C4-2B (cell line): ENCODE measurements at regions not wholly inside any gene's neighbourhood (a gene's known extent, or its start where the extent isn't known, plus 50 kb on each side); places are given as distances from the start of the nearest gene placed in this dataset.
"Not testable (repeated sequence)": the region's sequence is repeated elsewhere in the genome, so short reads cannot be mapped to it uniquely, and the experiment has no call there.

ENCODE experiments used
- ZFX ChIP-seq: fragments of 450-650 bp; IDR thresholded peaks from 2 replicates; pipeline ENCODE4 v1.6.1; 2017
- TF ChIP-seq, protein P1 (sequence below): fragments of 450-650 bp; conservative IDR thresholded peaks from 2 replicates; pipeline ENCODE4 v1.5.1; 2017; ENCODE audit warnings: mild to moderate bottlenecking

DNA sequence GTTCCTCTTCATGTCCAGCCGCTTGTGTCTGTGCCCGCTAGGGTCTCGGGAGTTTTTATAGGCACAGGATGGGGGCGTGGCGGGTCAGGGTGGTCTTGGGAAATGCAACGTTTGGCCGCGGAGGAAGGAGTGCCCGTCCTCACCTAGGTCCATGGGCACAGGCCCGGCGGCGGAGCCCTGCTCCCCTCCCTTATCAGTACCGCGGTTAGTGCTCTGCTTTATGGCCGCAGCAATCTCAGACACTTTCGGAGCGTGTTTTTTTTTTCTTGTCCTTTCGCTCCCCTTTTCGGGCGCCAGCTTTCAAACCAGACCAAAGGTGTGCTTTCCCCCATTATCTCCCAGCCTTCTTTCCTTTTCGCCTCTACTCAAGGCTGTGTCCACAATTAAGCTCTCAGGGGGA lies 503.9 kb downstream of the PRIM2 start:
- TF ChIP-seq, protein P1, sequence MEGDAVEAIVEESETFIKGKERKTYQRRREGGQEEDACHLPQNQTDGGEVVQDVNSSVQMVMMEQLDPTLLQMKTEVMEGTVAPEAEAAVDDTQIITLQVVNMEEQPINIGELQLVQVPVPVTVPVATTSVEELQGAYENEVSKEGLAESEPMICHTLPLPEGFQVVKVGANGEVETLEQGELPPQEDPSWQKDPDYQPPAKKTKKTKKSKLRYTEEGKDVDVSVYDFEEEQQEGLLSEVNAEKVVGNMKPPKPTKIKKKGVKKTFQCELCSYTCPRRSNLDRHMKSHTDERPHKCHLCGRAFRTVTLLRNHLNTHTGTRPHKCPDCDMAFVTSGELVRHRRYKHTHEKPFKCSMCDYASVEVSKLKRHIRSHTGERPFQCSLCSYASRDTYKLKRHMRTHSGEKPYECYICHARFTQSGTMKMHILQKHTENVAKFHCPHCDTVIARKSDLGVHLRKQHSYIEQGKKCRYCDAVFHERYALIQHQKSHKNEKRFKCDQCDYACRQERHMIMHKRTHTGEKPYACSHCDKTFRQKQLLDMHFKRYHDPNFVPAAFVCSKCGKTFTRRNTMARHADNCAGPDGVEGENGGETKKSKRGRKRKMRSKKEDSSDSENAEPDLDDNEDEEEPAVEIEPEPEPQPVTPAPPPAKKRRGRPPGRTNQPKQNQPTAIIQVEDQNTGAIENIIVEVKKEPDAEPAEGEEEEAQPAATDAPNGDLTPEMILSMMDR, result not testable (repeated sequence)
- not testable (repeated sequence) for TF ChIP-seq ZFX
